Bone marrow (tissue), 2 donors: ENCODE measurements at regions not wholly inside any gene's neighbourhood (a gene's known extent, or its start where the extent isn't known, plus 50 kb on each side); places are given as distances from the start of the nearest gene placed in this dataset.
"Not testable (repeated sequence)": the region's sequence is repeated elsewhere in the genome, so short reads cannot be mapped to it uniquely, and the experiment has no call there.

Source experiments
- DNase-seq, 2 donors: peaks; one replicate each; lab custom pipeline; 2025; lab: John Stamatoyannopoulos, UW

- not testable (repeated sequence) for DNase-seq
Observed at GRCh38 chr3:6769532-6770396, 91.2 kb upstream of the GRM7 start.

- DNase-seq: no peak
Observed at GRCh38 chr3:6770397-6770690, 90.6 kb upstream of the GRM7 start.

- DNase-seq: no peak
Observed at GRCh38 chr3:6771171-6771570, 89.7 kb upstream of the GRM7 start.

- no peak for DNase-seq
Observed at GRCh38 chr3:6779140-6779539, 81.8 kb upstream of the GRM7 start.

GRCh38 chr3:6781092-6781491 is 79.8 kb upstream of the GRM7 start:
- no peak for DNase-seq

GRCh38 chr3:6785726-6786125 is 75.2 kb upstream of the GRM7 start:
- DNase-seq: no peak

GRCh38 chr3:6791161-6791560 is 69.8 kb upstream of the GRM7 start:
- no peak for DNase-seq

GRCh38 chr3:6799264-6799915 is 61.5 kb upstream of the GRM7 start:
- DNase-seq: no peak

GRCh38 chr3:6803619-6804018 is 57.3 kb upstream of the GRM7 start:
- DNase-seq: no peak

GRCh38 chr3:6805236-6805635 is 55.7 kb upstream of the GRM7 start:
- DNase-seq: no peak

GRCh38 chr3:6806991-6807390 is 53.9 kb upstream of the GRM7 start:
- DNase-seq: no peak

- no peak for DNase-seq
Observed at GRCh38 chr3:6807967-6808588, 52.8 kb upstream of the GRM7 start.

- DNase-seq: no peak
Observed at GRCh38 chr3:6809349-6809748, 51.6 kb upstream of the GRM7 start.
